Osteocyte (in vitro differentiated cells): ENCODE measurements at regions not wholly inside any gene's neighbourhood (a gene's known extent, or its start where the extent isn't known, plus 50 kb on each side); places are given as distances from the start of the nearest gene placed in this dataset.

ENCODE experiments used
- DNase-seq: peaks from one replicate; pipeline ENCODE4 v3.0.0; 2021; ENCODE audit warnings: mixed read lengths; ENCODE audit not compliant: unreplicated experiment; ENCODE audit errors: extremely low spot score
- H3K27ac Mint-ChIP-seq: one replicate; pipeline ENCODE4 v1.8.0; 2021; ENCODE audit warnings: mild to moderate bottlenecking, mixed read lengths; ENCODE audit not compliant: unreplicated experiment
- H3K27me3 Mint-ChIP-seq: one replicate; pipeline ENCODE4 v1.8.0; 2021; ENCODE audit warnings: mixed read lengths; ENCODE audit not compliant: unreplicated experiment
- H3K36me3 Mint-ChIP-seq: one replicate; pipeline ENCODE4 v1.8.0; 2021; ENCODE audit warnings: mixed read lengths; ENCODE audit not compliant: unreplicated experiment
- H3K4me1 Mint-ChIP-seq: one replicate; pipeline ENCODE4 v1.8.0; 2021; ENCODE audit warnings: mixed read lengths; ENCODE audit not compliant: unreplicated experiment
- H3K4me3 Mint-ChIP-seq: one replicate; pipeline ENCODE4 v1.8.0; 2021; ENCODE audit warnings: mild to moderate bottlenecking, moderate library complexity, mixed read lengths; ENCODE audit not compliant: unreplicated experiment
- H3K9me3 Mint-ChIP-seq: one replicate; pipeline ENCODE4 v1.8.0; 2021; ENCODE audit warnings: mixed read lengths; ENCODE audit not compliant: unreplicated experiment
- CTCF ChIP-seq: fragments of 200-600 bp; sonication (generic); IDR thresholded peaks from 2 replicates; pipeline ENCODE4 v1.5.0; 2021; ENCODE audit warnings: antibody characterized with exemption, mild to moderate bottlenecking, moderate library complexity

- Mint-ChIP-seq H3K4me3 (no peak overlapping the region), H3K9me3 (peaks cover 7% of the 10 kb centered on the region), H3K4me1 (no peaks in the 10 kb centered on the region), H3K36me3 (no peaks in the 10 kb centered on the region), H3K27me3 (no peaks in the 10 kb centered on the region), H3K27ac (no peak overlapping the region)
- TF ChIP-seq CTCF, result no peak
- no peak for DNase-seq
Measured at GRCh38 chr18:38358805-38359657, 793.4 kb upstream of the CELF4 start.

GRCh38 chr18:38353149-38353548 lies 787.6 kb upstream of the CELF4 start:
- no peak for DNase-seq
- H3K27me3 Mint-ChIP-seq, result no peaks in the 10 kb centered on the region
- H3K4me1 Mint-ChIP-seq, result no peaks in the 10 kb centered on the region
- no peak overlapping the region for H3K4me3 Mint-ChIP-seq
- TF ChIP-seq CTCF, result no peak
- H3K27ac Mint-ChIP-seq, result no peak overlapping the region
- H3K9me3 Mint-ChIP-seq, result peaks cover 26% of the 10 kb centered on the region
- no peaks in the 10 kb centered on the region for H3K36me3 Mint-ChIP-seq

GRCh38 chr18:38350141-38350540 lies 784.5 kb upstream of the CELF4 start:
- Mint-ChIP-seq H3K4me3 (no peak overlapping the region), H3K4me1 (no peaks in the 10 kb centered on the region), H3K27me3 (no peaks in the 10 kb centered on the region), H3K27ac (no peak overlapping the region), H3K36me3 (no peaks in the 10 kb centered on the region), H3K9me3 (peaks cover 28% of the 10 kb centered on the region)
- TF ChIP-seq CTCF, result no peak
- DNase-seq, result no peak

- Mint-ChIP-seq H3K9me3 (peaks cover 14% of the 10 kb centered on the region), H3K27me3 (no peaks in the 10 kb centered on the region), H3K36me3 (no peaks in the 10 kb centered on the region), H3K4me3 (no peak overlapping the region), H3K4me1 (no peaks in the 10 kb centered on the region), H3K27ac (no peak overlapping the region)
- no peak for DNase-seq
- TF ChIP-seq CTCF, result no peak
Measured at GRCh38 chr18:38330573-38330972, 765.0 kb upstream of the CELF4 start.

GRCh38 chr18:38329145-38329544 lies 763.5 kb upstream of the CELF4 start:
- Mint-ChIP-seq H3K4me1 (no peaks in the 10 kb centered on the region), H3K4me3 (no peak overlapping the region), H3K9me3 (peaks cover 22% of the 10 kb centered on the region), H3K27ac (no peak overlapping the region), H3K27me3 (no peaks in the 10 kb centered on the region), H3K36me3 (no peaks in the 10 kb centered on the region)
- DNase-seq, result no peak
- no peak for TF ChIP-seq CTCF
